Glutamatergic neuron (in vitro differentiated cells): ENCODE measurements at regions not wholly inside any gene's neighbourhood (a gene's known extent, or its start where the extent isn't known, plus 50 kb on each side); places are given as distances from the start of the nearest gene placed in this dataset.

Source experiments
- DNase-seq: peaks from one replicate; pipeline ENCODE4 v3.0.0; 2022
- H3K27ac Mint-ChIP-seq: one replicate; pipeline ENCODE4 v1.8.0; 2020; ENCODE audit warnings: mild to moderate bottlenecking, mixed read lengths, inconsistent platforms; ENCODE audit not compliant: unreplicated experiment
- H3K27me3 Mint-ChIP-seq: one replicate; pipeline ENCODE4 v1.8.0; 2020; ENCODE audit warnings: mild to moderate bottlenecking, moderate library complexity, mixed read lengths, inconsistent platforms; ENCODE audit not compliant: unreplicated experiment
- H3K36me3 Mint-ChIP-seq: one replicate; pipeline ENCODE4 v1.8.0; 2020; ENCODE audit warnings: mild to moderate bottlenecking, mixed read lengths, inconsistent platforms; ENCODE audit not compliant: unreplicated experiment
- H3K4me1 Mint-ChIP-seq: one replicate; pipeline ENCODE4 v1.8.0; 2020; ENCODE audit warnings: mild to moderate bottlenecking, low read depth, mixed read lengths, inconsistent platforms; ENCODE audit not compliant: unreplicated experiment
- H3K4me3 Mint-ChIP-seq: one replicate; pipeline ENCODE4 v1.8.0; 2020; ENCODE audit warnings: mild to moderate bottlenecking, mixed read lengths, inconsistent platforms; ENCODE audit not compliant: unreplicated experiment
- H3K9me3 Mint-ChIP-seq: one replicate; pipeline ENCODE4 v1.8.0; 2020; ENCODE audit warnings: mild to moderate bottlenecking, moderate library complexity, mixed read lengths, inconsistent platforms; ENCODE audit not compliant: unreplicated experiment
- CTCF ChIP-seq: fragments of 200-600 bp; sonication (generic); IDR thresholded peaks from one replicate; pipeline ENCODE4 v1.5.0; 2021; ENCODE audit not compliant: partially characterized antibody, unreplicated experiment

DNA sequence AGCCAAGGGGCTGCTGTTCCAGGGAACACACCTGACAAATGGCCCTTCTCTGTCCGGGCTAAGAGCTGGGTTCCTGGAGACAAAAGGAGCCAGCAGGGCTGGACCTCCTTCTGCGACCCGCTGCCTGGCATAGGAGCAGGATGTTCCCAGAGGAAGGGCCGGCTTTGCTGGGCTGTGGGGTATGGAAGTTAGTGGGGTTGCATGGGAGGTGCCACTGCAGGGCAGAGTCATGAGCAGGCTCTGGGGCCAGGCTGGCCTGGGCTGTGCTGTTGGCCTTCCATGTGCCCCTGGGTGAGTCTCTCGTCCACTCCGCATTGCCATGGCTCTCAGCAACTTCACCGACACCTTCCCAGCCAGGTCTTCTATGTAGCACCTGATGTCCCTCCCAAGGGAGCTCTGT, 507.6 kb downstream of the PTPRU start:
- Mint-ChIP-seq H3K9me3 (peaks cover 2% of the 10 kb centered on the region), H3K27ac (no peak overlapping the region), H3K4me3 (no peak overlapping the region), H3K27me3 (peaks cover 5% of the 10 kb centered on the region), H3K4me1 (peaks cover 10% of the 10 kb centered on the region), H3K36me3 (no peaks in the 10 kb centered on the region)
- no peak for DNase-seq
- no peak for TF ChIP-seq CTCF

- Mint-ChIP-seq H3K36me3 (no peaks in the 10 kb centered on the region), H3K9me3 (peaks cover 2% of the 10 kb centered on the region), H3K4me3 (no peak overlapping the region), H3K27ac (no peak overlapping the region), H3K4me1 (peaks cover 8% of the 10 kb centered on the region), H3K27me3 (peaks cover 5% of the 10 kb centered on the region)
- DNase-seq: no peak
- TF ChIP-seq CTCF: no peak
Measured at GRCh38 chr1:29743264-29743663, 506.9 kb downstream of the PTPRU start.

DNA sequence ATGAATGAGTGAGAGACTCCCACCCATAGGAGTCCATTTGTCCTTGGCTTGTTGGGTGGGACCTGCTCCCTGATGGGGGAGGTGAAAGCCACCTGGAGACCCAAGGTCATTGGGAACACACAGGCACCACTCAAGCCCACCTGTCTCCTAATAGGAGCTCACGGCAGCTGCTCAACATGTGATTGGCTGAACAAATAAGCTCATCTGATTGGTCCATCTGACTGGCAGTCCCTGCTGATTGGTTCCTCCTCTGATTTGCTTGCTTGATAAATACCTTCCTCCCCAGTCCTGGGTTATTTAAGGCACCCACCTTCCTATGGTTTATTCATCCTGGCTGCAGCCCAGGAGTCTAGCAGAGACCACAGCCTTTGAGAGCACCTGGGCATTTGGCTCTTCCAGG, 502.9 kb downstream of the PTPRU start:
- peaks cover 4% of the 10 kb centered on the region for H3K27me3 Mint-ChIP-seq
- no peak overlapping the region for H3K4me3 Mint-ChIP-seq
- H3K36me3 Mint-ChIP-seq: no peaks in the 10 kb centered on the region
- DNase-seq: no peak
- no peaks in the 10 kb centered on the region for H3K9me3 Mint-ChIP-seq
- no peaks in the 10 kb centered on the region for H3K4me1 Mint-ChIP-seq
- no peak for TF ChIP-seq CTCF
- no peak overlapping the region for H3K27ac Mint-ChIP-seq

GRCh38 chr1:29736582-29737188, 500.4 kb downstream of the PTPRU start:
- Mint-ChIP-seq H3K9me3 (peaks cover 5% of the 10 kb centered on the region), H3K4me3 (no peak overlapping the region), H3K27me3 (peaks cover 7% of the 10 kb centered on the region), H3K36me3 (no peaks in the 10 kb centered on the region), H3K27ac (no peak overlapping the region), H3K4me1 (peaks cover 19% of the 10 kb centered on the region)
- TF ChIP-seq CTCF: no peak
- no peak for DNase-seq

GRCh38 chr1:29732453-29732852, 496.1 kb downstream of the PTPRU start:
- Mint-ChIP-seq H3K9me3 (peaks cover 7% of the 10 kb centered on the region), H3K4me3 (peak overlapping the region; percentile 0), H3K36me3 (no peaks in the 10 kb centered on the region), H3K27me3 (peaks cover 7% of the 10 kb centered on the region), H3K27ac (peak overlapping the region; percentile 13), H3K4me1 (peaks cover 28% of the 10 kb centered on the region)
- no peak for TF ChIP-seq CTCF
- no peak for DNase-seq
